NCI-H146 (cell line): ENCODE measurements at regions not wholly inside any gene's neighbourhood (a gene's known extent, or its start where the extent isn't known, plus 50 kb on each side); places are given as distances from the start of the nearest gene placed in this dataset.
"Not testable (repeated sequence)": the region's sequence is repeated elsewhere in the genome, so short reads cannot be mapped to it uniquely, and the experiment has no call there.

ENCODE experiments used
- DNase-seq: peaks from one replicate; lab custom pipeline; 2025; lab: John Stamatoyannopoulos, UW

- no peak for DNase-seq
Observed at GRCh38 chr6:88499436-88499835, 333.3 kb upstream of the CNR1 start.

DNA sequence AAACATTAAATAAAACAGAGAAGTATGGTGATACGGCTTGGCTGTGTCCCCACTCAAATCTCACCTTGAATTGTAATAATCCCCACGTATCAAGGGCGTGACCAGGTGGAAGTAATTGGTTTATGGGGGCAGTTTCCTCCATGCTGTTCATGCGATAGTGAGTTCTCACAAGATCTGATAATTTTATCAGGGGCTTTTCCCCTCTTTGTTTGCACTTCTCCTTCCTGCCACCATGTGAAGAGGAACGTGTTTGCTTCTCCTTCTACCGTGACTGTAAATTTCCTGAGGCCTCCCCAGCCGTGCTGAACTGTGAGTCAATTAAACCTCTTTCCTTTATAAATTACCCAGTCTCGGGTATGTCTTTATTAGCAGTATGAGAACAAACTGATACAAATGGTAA lies 331.3 kb upstream of the CNR1 start:
- not testable (repeated sequence) for DNase-seq

- no peak for DNase-seq
Observed at GRCh38 chr6:88494401-88495140, 328.4 kb upstream of the CNR1 start.

DNA sequence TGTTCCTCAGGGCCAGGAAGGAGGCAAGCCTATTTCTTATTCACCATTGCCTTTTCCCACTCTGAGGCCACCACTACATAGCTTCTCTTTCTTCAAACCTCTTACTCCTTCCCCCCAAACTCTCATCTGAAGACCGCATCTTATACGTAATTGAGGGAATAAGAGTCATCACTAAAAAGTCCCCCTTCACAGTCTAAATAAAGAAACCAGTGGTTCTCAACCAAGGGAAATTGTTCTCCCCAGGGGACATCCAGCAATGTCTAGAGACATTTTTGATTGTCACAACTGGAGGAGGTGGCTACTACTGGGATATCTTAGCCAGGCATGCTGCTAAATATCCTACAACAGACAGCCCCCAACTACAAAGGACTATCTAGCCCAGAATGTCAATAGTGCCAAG lies 327.6 kb upstream of the CNR1 start:
- DNase-seq: no peak

- peak; percentile 0 for DNase-seq
Observed at GRCh38 chr6:88492824-88493223, 326.7 kb upstream of the CNR1 start.

- no peak for DNase-seq
Observed at GRCh38 chr6:88492241-88492640, 326.1 kb upstream of the CNR1 start.

- DNase-seq: no peak
Observed at GRCh38 chr6:88491266-88491880, 325.2 kb upstream of the CNR1 start.

GRCh38 chr6:88490908-88491264 lies 324.7 kb upstream of the CNR1 start:
- no peak for DNase-seq

GRCh38 chr6:88490195-88490907 lies 324.2 kb upstream of the CNR1 start:
- DNase-seq: no peak

DNA sequence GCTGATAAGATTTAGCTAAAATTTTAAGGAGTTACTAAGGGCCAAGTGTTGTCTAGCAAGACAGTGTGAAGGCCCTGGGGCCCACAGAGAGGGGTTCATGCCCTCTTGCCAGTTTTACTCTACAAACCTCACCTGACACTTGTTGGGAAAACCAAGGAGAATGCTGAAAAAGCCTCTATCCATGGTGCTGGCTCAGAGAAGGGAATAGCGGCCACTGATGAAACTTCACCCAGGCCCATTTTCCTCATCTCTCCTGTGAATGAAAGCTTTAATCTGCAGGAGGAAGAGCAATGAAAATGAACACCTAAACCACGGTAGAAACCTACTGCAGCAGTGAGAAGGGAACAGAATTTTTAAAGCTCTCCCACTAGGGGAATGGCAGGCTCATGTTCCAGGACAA lies 317.3 kb upstream of the CNR1 start:
- no peak for DNase-seq

GRCh38 chr6:88482465-88482864 lies 316.3 kb upstream of the CNR1 start:
- no peak for DNase-seq

DNA sequence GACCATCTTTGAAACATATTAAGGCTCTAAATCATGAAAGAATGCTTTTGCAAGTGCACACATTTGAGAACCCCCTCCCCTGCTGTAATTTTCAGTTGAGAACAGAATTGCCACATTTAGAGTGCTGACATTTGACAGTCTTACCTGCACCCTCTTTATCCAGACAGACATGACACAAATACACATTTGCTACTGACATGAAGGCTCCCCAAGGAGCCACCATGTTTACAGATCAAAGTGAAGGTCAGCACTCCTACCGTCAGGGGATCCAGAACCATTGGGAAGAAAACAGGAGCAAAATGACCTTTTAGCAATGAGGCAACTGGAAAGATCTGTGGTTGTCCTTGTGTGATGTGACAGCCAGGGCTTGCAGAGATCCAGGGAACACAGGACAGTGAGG lies 315.4 kb upstream of the CNR1 start:
- no peak for DNase-seq

GRCh38 chr6:88480816-88481215 lies 314.7 kb upstream of the CNR1 start:
- no peak for DNase-seq

DNA sequence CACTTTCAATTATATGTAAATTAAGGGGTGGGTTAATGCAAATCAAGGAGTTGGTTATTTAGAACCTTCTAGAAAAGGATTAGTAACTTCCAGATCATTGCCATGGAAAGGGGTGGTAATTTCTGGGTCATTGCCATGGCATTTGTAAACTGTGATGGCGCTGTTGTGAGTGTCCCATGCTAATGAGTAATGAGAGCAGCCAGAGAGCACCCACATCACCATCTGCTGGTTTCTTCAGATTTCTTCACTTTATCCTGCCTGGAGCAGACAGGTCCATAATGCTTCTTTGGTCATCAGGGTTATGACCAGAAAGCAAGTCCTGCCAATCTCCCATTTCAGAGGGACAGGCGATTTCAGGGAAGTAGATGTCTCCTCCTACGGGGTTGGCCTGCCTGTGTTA lies 311.3 kb upstream of the CNR1 start:
- DNase-seq: no peak

DNA sequence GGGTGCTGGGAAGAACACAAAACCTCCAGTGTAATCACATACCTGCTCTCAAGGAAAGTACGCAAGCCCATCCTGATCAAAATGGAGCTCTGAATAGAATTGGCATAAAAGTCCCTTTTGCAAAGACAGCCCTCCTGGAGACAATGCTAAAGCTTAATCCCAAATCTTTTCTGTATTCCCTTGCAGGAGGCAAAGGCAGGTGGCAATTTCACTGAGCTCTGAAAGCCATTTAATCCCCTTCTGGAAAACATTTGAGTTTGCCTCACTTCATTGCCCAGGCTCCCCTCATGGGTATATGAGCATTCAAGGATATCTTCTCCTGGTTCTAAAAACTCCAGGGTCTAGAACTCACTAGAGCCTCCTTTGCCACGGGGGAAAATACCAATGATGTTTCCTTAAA lies 310.2 kb upstream of the CNR1 start:
- DNase-seq: no peak

DNA sequence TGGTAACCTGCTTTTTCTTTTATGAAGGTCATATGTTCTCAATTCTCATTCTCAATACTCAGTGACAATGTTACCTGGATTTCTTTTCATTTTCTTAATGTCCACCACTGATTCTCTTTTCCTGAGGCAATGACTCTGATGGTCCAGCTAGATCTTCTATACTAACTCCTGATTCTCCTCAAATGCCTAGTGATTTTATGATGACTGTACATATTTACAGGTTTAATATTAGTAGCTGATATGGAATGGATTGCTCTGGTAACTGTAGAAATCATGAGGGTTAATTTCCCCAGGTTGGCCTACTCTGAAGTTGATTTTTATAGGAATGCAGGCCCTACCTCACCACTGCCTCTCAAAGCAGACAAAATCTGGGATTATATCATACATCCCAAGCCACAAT lies 308.6 kb upstream of the CNR1 start:
- no peak for DNase-seq

DNA sequence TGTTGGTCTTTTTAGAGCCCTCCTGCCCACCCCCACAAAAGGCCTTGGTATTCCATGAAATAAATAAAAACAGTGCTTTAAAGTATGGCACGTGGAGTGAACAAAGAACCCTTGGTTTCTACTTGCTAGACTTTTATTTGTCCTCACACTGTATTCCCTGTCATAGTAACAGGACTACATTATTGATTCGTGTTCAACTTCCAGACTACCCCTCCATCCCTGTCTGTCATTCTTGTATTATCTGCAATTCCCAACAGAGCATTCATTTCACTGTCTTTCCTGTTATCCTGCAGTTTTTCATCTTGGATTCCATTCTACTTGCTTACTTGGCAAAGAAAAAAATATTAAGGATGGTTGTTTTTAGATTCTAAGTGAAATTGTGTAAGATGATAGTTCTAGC lies 307.4 kb upstream of the CNR1 start:
- DNase-seq: no peak

DNA sequence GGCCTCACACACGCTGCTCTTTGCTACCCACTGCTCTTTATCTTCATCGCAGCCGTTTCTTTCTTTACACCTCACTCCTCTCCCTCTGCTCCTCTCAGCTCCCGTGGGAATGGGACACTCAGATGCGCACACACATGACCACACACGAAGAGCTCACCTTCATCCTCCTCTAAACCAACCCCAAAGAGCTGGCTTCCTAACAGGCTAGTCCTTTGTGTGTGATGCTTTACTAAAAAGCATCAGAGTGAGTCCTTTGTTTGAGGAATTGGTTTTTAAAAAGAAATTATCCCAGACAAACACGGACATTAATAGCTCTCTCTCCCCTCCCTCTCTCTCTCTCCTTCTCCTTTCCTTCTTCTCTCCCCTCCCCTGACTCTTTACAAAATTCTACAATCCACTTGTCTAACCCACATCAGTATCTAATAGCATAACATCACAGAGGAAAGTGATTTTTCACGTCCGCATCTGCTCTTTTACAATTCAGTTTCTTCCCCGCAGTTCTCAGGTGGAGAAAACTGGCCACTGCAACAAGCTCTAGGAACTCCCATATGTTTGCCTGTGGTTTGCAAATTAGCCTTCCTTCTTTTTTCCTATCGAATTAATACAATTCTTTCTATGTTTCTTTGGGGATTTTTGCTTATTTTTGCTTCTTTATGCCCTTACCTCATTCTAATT lies 306.8 kb upstream of the CNR1 start:
- no peak for DNase-seq

GRCh38 chr6:88459643-88460042 lies 293.5 kb upstream of the CNR1 start:
- no peak for DNase-seq

GRCh38 chr6:88459189-88459588 lies 293.0 kb upstream of the CNR1 start:
- no peak for DNase-seq

DNA sequence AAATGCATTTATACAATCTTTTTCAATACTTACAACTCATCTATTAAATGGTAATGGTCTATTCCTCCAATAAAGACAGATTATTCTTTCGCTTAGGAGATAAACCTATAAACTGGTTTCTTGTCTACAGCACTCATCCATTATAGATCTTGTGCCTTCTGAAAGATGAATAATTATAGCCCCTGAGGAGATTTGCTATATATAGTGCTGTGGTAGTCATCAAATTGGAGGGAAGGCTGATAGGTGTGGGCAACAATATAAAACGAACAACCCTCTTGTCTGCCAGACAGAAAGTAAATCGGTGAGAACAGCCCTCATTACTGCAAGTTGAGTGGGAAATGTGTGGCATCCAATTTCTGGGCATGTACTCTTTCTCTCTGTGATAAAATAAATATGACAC lies 292.5 kb upstream of the CNR1 start:
- no peak for DNase-seq

DNA sequence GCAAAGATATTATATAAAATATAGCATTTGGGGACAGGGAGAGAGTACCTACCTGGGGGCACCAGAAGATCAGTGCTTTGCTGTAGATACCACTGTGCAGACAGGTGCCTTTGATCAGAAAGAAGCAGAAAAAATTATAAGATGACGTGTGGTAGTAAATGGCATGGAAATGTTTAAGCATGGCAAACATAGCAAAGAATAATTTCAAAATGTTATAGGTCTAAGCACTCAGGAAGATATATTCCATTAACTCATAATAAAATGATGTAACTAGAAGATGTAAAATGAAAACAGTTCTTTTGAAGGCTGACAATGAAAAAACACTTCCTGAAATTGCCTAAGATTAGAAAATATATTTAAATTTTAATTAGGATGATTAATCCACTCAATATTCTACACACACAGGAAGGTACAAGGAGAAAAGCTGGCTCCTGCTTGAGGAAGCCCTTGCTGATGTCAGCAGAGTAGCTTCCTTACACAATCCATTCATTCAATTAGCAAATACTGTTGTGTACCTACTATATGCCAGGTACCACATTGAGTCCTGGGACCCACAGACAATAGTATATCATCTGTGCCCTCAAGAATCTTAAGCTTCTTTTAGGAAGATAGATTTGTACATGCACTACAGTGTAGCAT lies 290.2 kb upstream of the CNR1 start:
- DNase-seq: no peak
